H9 (cell line): ENCODE measurements at regions not wholly inside any gene's neighbourhood (a gene's known extent, or its start where the extent isn't known, plus 50 kb on each side); places are given as distances from the start of the nearest gene placed in this dataset.

Experiments used
- DNase-seq: peaks from one replicate; pipeline ENCODE4 v3.0.0-alpha.2; 2017
- H2AFZ ChIP-seq: one replicate; pipeline ENCODE4 v1.6.1; 2013; ENCODE audit warnings: mild to moderate bottlenecking, low read length, control low read depth, moderate library complexity
- H2AK5ac ChIP-seq: 2 replicates; pipeline ENCODE4 v1.6.1; 2013; ENCODE audit warnings: low read length, control low read depth, mixed read lengths; ENCODE audit not compliant: insufficient read length
- H2BK120ac ChIP-seq: one replicate; pipeline ENCODE4 v1.6.1; 2013; ENCODE audit warnings: low read depth, mild to moderate bottlenecking, low read length, control low read depth, inconsistent platforms; ENCODE audit not compliant: poor library complexity, severe bottlenecking
- H2BK12ac ChIP-seq: 2 replicates; pipeline ENCODE4 v1.6.1; 2013; ENCODE audit warnings: low read length, control low read depth, mixed read lengths, low read depth; ENCODE audit not compliant: insufficient read length
- H2BK15ac ChIP-seq: 2 replicates; pipeline ENCODE4 v1.6.1; 2013; ENCODE audit warnings: low read depth, low read length, control low read depth
- H2BK20ac ChIP-seq: one replicate; pipeline ENCODE4 v1.6.1; 2013; ENCODE audit warnings: low read depth, mild to moderate bottlenecking, low read length, control low read depth, inconsistent platforms; ENCODE audit not compliant: poor library complexity, severe bottlenecking
- H2BK5ac ChIP-seq: 2 replicates; pipeline ENCODE4 v1.6.1; 2013; ENCODE audit warnings: low read length, control low read depth, mixed read lengths; ENCODE audit not compliant: insufficient read length
- H3K14ac ChIP-seq: 2 replicates; pipeline ENCODE4 v1.6.1; 2013; ENCODE audit warnings: low read length, control low read depth; ENCODE audit not compliant: insufficient read depth
- H3K18ac ChIP-seq: 2 replicates; pipeline ENCODE4 v1.6.1; 2013; ENCODE audit warnings: low read depth, mild to moderate bottlenecking, mixed read lengths, low read length, control low read depth; ENCODE audit not compliant: insufficient read length
- H3K23ac ChIP-seq: 2 replicates; pipeline ENCODE4 v1.6.1; 2013; ENCODE audit warnings: low read length, control low read depth, mixed read lengths, low read depth; ENCODE audit not compliant: insufficient read length
- H3K23me2 ChIP-seq: 2 replicates; pipeline ENCODE4 v1.6.1; 2013; ENCODE audit warnings: low read depth, mild to moderate bottlenecking, mixed read lengths, low read length, control low read depth; ENCODE audit not compliant: insufficient read length, poor library complexity, severe bottlenecking
- H3K27ac ChIP-seq: 2 replicates; pipeline ENCODE4 v1.5.1; 2013; ENCODE audit warnings: low read length, control low read depth, mixed read lengths, low read depth; ENCODE audit not compliant: insufficient read length
- H3K27me3 ChIP-seq: 2 replicates; pipeline ENCODE4 v1.6.1; 2013; ENCODE audit warnings: low read length, control low read depth, inconsistent platforms; ENCODE audit not compliant: insufficient read depth
- H3K4ac ChIP-seq: 2 replicates; pipeline ENCODE4 v1.6.1; 2013; ENCODE audit warnings: low read depth, mild to moderate bottlenecking, control low read depth, inconsistent platforms, low read length, moderate library complexity
- H3K4me1 ChIP-seq: 2 replicates; pipeline ENCODE4 v1.6.1; 2013; ENCODE audit warnings: low read length, control low read depth, inconsistent platforms; ENCODE audit not compliant: insufficient read depth
- H3K4me2 ChIP-seq: 2 replicates; pipeline ENCODE4 v1.6.1; 2013; ENCODE audit warnings: low read length, control low read depth, mixed read lengths; ENCODE audit not compliant: insufficient read length, insufficient read depth
- H3K56ac ChIP-seq: 2 replicates; pipeline ENCODE4 v1.6.1; 2013; ENCODE audit warnings: low read depth, mild to moderate bottlenecking, mixed read lengths, low read length, control low read depth; ENCODE audit not compliant: insufficient read length
- H3K79me1 ChIP-seq: 2 replicates; pipeline ENCODE4 v1.6.1; 2013; ENCODE audit warnings: low read depth, mild to moderate bottlenecking, moderate library complexity, low read length, control low read depth, inconsistent platforms; ENCODE audit not compliant: insufficient read depth, poor library complexity, severe bottlenecking
- H3K79me2 ChIP-seq: 2 replicates; pipeline ENCODE4 v1.6.1; 2013; ENCODE audit warnings: low read length, control low read depth, inconsistent platforms; ENCODE audit not compliant: insufficient read depth
- H3K9ac ChIP-seq: 2 replicates; pipeline ENCODE4 v1.6.1; 2013; ENCODE audit warnings: low read length, control low read depth, mixed read lengths; ENCODE audit not compliant: insufficient read length; ENCODE audit errors: extremely low read depth
- H3K9me3 ChIP-seq: one replicate; pipeline ENCODE4 v1.6.1; 2013; ENCODE audit warnings: low read depth, low read length, inconsistent platforms; ENCODE audit not compliant: control insufficient read depth
- H3T11ph ChIP-seq: one replicate; pipeline ENCODE4 v1.6.1; 2013; ENCODE audit warnings: mild to moderate bottlenecking, low read length, control low read depth, inconsistent platforms
- H4K20me1 ChIP-seq: one replicate; pipeline ENCODE4 v1.6.1; 2013; ENCODE audit not compliant: control insufficient read depth, insufficient read length, insufficient read depth
- H4K5ac ChIP-seq: 2 replicates; pipeline ENCODE4 v1.6.1; 2013; ENCODE audit warnings: low read depth, mild to moderate bottlenecking, mixed read lengths, low read length, control low read depth; ENCODE audit not compliant: insufficient read length
- H4K8ac ChIP-seq: replicated peaks from 2 replicates; pipeline ENCODE4 v1.6.1; 2013; ENCODE audit warnings: low read length, control low read depth, mixed read lengths, low read depth; ENCODE audit not compliant: insufficient read length
- H4K91ac ChIP-seq: 2 replicates; pipeline ENCODE4 v1.6.1; 2013; ENCODE audit warnings: low read depth, mild to moderate bottlenecking, moderate library complexity, mixed read lengths, low read length, control low read depth; ENCODE audit not compliant: insufficient read length
- H3K27ac Mint-ChIP-seq, 3 experiments: 2 replicates in 2 of 3; 3 replicates in 1 of 3; pipeline ENCODE4 v1.8.0; 2020 to 2021; ENCODE audit warnings: mixed read lengths in 3 of 3, mild to moderate bottlenecking in 1 of 3, moderate library complexity in 1 of 3
- H3K27me3 Mint-ChIP-seq: 2 replicates; pipeline ENCODE4 v1.8.0; 2021; ENCODE audit warnings: low read depth, mild to moderate bottlenecking, moderate library complexity, mixed read lengths
- H3K36me3 Mint-ChIP-seq, 3 experiments: 2 replicates in 2 of 3; 3 replicates in 1 of 3; pipeline ENCODE4 v1.8.0; 2020 to 2021; ENCODE audit warnings: low read depth in 3 of 3, mixed read lengths in 3 of 3; ENCODE audit not compliant: insufficient read depth in 1 of 3
- H3K4me1 Mint-ChIP-seq, 2 experiments: 2 replicates each; pipeline ENCODE4 v1.8.0; 2020; ENCODE audit warnings: mixed read lengths in 2 of 2
- H3K4me3 Mint-ChIP-seq, 2 experiments: 2 replicates in 1 of 2; 3 replicates in 1 of 2; pipeline ENCODE4 v1.8.0; 2020 to 2021; ENCODE audit warnings: mild to moderate bottlenecking in 2 of 2, mixed read lengths in 2 of 2, moderate library complexity in 1 of 2
- H3K9me3 Mint-ChIP-seq, 2 experiments: 2 replicates in 1 of 2; 3 replicates in 1 of 2; pipeline ENCODE4 v1.8.0; 2020; ENCODE audit warnings: mild to moderate bottlenecking in 2 of 2, mixed read lengths in 2 of 2, moderate library complexity in 1 of 2
- CTCF ChIP-seq: fragments of 200-600 bp; sonication (generic); conservative IDR thresholded peaks from 3 replicates; pipeline ENCODE4 v1.8.0; 2021; ENCODE audit warnings: antibody characterized with exemption, mild to moderate bottlenecking
- WGBS: extraction: QIAGEN DNeasy Blood & Tissue Kit; methylation state at CpG from one replicate; pipeline ENCODE4 v1.1.7; 2013; ENCODE audit warnings: missing lambda C conversion rate, low lambda C conversion rate, mixed read lengths; ENCODE audit not compliant: insufficient read length; ENCODE audit errors: extremely low coverage; 5-methylcytosine and 5-hydroxymethylcytosine counted together

- Histone ChIP-seq H3K27me3 (no peaks in the 10 kb centered on the region), H3K79me2 (no peaks in the 10 kb centered on the region), H3K18ac (no peak overlapping the region), H3K4ac (no peak overlapping the region), H4K91ac (no peak overlapping the region), H3K56ac (no peak overlapping the region), H3K14ac (no peak overlapping the region), H2BK15ac (no peak overlapping the region), H3K4me2 (no peak overlapping the region), H4K5ac (no peak overlapping the region), H2BK12ac (no peak overlapping the region), H3T11ph (no peak overlapping the region), H4K8ac (no peak overlapping the region), H2AFZ (no peak overlapping the region), H3K79me1 (no peaks in the 10 kb centered on the region), H2BK20ac (no peak overlapping the region), H2BK5ac (no peak overlapping the region), H2AK5ac (no peak overlapping the region), H3K23ac (no peak overlapping the region), H4K20me1 (no peaks in the 10 kb centered on the region), H3K4me1 (no peaks in the 10 kb centered on the region; the same call in 1 of the 2 replicates), H3K27ac (no peak overlapping the region), H3K23me2 (no peaks in the 10 kb centered on the region), H2BK120ac (no peak overlapping the region), H3K9me3 (no peaks in the 10 kb centered on the region), H3K9ac (no peak overlapping the region)
- no peaks in the 10 kb centered on the region; the same call in 1 of the 2 replicates for H3K27me3 Mint-ChIP-seq
- no peak for DNase-seq
- no peak for TF ChIP-seq CTCF
- peaks cover 34 to 37% of the 10 kb centered on the region in 2 experiments for H3K4me1 Mint-ChIP-seq
- peaks cover 6% of the 10 kb centered on the region in 2 experiments; a peak in 3 of 5 replicates for H3K9me3 Mint-ChIP-seq
- no peak overlapping the region; a peak in 1 of 7 replicates for H3K27ac Mint-ChIP-seq
- H3K36me3 Mint-ChIP-seq = peaks cover 0 to 7% (median 3%) of the 10 kb centered on the region in 3 experiments; a peak in 5 of 7 replicates
- H3K4me3 Mint-ChIP-seq = no peak overlapping the region; a peak in 1 of 5 replicates
- no CpG with 5 or more reads among the region's 6 CpGs for WGBS
These were observed 374.3 kb downstream of the C12orf75 start for GRCh38 chr12:105704787-105705186.
